ENCODE measurements at regions not wholly inside any gene's neighbourhood (a gene's known extent, or its start where the extent isn't known, plus 50 kb on each side); places are given as distances from the start of the nearest gene placed in this dataset.
"Not testable (repeated sequence)": the region's sequence is repeated elsewhere in the genome, so short reads cannot be mapped to it uniquely, and the experiment has no call there.

DNA sequence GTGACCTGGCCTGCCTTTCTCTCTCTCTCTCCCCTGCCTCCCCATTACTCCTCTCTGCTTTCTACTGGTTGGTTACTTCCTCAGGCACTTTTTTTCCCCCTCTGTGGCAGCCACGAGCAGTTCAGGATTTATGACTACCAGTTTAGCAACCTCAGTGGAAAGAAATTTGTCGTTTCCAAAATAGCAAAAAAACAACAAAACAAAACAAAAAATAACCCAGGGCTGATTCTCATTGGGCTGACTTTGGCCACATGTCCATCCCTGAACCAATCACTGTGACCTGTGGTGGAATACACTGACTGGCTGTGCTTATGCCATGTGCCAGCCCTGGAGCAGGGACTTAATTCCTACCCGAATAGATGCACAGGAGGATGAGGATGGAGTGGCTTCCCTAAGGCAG is 137.4 kb downstream of the TFAP2C start:
- no peak for DNase-seq (ENCODE audit: low read depth)

DNA sequence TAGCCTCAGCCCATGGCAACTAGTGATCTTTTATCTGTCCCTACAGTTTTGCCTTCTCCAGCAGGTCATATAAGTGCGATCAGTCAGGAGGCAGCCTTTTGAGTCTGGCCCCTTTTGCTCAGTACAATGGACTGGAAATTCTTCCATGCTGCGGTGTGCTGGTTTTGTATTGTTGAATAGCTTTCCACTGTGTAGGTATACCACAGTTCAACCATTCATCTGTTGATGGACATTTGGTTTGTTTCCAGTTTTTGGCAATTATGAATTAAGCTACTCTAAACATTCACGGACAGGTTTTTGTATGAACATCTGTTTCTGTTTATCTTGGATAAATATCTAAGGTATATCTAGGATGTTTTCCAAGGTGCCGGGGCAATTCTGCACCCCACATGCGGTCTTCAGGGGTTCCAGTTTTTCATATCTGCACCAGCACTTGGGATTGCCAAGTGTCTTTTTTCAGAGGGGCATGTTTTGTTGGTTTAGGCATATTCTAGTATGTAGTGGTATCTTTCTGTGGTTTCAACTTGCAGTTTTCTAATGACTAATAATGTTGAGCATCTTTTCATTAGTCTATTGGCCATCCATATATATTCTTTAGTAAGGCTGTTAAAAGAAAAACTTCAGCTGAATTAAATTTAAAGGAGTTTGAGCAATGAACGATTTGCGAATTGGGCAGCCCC is 141.0 kb downstream of the TFAP2C start:
- DNase-seq (ENCODE audit: low read depth) = no peak

DNA sequence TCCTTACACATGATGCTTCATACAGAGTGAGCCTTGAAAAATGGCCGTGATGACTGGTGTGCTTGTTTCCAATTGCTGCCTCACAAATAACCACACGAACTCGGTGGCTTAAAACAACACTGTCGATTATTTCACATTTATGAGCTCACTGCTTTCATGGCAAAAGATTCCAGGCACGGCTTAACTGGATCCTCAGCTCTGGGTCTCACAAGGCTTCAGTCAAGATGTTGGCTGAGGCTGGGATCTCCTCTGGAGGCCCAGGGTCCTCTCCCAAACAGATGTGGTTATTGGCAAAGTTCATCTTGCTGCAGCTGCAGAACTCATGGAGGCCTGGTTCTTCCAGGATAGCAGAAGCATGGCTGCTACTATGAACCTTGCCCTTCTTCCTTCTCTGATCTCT is 144.6 kb downstream of the TFAP2C start:
- DNase-seq (ENCODE audit: low read depth) = no peak

DNA sequence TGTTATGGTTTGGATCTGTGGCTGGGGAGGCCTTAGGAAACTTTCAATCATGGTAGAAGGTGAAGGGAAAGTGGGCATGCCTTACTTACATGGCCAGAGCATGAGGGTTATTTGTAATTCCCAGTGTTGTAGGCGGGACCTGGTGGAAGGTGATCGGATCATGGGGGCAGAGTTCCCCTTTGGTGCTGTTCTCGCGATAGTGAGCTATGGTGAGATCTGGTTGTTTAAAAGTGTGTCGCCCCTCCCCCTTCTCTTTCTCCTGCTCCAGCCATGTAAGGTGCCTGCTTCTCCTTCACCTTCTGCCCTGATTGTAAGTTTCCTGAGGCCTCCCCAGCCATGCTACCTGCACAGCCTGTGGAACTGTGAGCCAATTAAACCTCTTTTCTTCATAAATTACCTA is 145.8 kb downstream of the TFAP2C start:
- no peak for DNase-seq (ENCODE audit: low read depth)

DNA sequence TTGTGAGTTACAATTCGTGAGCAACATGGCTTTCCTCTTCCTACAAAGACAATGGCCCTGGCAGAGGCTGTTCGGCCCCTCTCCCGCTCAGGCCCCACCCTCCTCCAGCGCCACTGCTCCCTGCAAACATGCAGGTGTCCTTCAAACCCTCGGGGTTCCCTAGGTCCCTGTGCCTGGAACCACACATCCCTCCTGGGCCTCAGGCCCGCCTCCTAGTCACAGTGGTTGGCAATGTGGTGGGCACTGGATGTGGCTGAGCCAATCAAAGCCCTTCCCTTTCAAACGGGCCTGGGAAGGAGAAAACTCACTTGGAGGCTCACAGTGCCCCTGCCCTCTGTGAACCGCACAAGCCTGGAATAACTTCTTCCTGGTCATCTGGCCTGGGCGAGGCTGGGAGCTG is 147.2 kb downstream of the TFAP2C start:
- DNase-seq (ENCODE audit: low read depth) = no peak

DNA sequence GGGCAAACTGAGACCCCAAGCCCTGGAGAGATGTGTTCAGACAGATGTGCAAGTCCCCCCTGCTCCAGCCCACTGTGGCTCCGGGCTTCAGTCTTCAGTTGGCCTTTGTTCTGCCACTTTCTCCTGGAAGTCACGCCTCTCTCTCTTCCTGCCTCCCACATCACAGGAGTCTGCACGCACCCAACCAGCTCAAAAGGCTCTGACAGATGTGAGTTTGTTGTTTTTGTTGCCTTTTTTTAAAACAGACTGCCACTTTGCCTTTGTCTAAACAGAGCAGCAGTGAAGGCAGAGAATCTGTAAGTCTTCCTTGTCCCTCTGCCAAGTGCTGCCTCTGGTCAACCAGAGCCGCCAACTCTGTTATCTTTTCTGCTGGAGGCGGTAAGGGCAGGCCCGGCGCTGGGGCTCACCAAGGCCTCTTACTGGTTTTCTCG is 149.7 kb downstream of the TFAP2C start:
- no peak for DNase-seq (ENCODE audit: low read depth)

DNA sequence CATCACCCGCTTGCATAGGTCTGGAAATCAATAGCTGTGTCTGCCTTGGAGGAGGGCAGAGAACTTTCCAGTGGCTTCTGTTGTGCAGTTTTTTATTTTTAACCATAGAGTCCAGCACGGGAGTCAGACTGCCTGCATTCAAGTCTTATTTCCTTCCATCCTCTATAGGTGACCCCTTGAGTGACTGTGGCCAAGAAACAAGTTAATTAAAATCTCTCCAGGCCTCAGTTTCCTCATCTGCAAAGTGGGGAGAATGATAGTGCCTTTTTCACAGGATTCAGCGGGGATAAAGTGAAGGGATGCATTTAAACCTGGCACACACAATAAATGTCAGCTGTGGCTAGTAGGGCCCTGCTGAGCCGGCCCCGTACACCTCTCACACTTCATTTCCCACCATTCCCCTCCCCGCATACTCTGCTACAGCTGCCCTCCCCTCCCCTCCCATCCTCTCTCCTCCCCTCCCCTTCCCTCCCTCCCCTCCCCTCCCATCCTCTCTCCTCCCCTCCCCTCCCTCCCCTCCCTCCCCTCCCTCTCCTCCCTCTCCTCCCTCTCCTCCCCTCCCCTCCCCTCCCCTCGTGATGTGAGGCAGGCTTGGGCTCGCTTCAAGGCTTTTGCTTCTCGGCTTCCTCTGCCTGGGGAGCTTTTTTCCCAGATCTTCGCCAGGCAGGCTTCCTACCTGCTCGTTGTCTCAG is 150.5 kb downstream of the TFAP2C start:
- no peak for DNase-seq (ENCODE audit: low read depth)

DNA sequence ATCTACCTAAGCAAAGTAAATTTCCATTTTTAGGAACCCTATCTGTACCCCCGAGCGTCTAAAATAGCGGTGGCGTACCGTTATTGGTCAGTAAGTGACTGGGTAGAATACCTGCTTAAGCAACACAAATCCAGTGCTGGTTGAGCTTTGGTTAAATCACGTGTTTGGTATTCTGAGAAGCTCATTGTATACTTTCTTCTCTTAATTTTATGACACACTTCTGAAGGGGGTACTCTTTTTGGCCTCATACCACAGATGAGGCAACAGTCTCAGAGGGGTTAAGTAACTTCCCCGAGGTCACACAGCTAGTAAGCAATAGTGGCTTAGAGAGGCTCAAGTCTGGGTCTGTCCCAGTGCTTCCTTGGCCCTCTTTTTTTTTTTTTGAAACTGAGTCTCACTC is 151.2 kb downstream of the TFAP2C start:
- DNase-seq (ENCODE audit: low read depth) = no peak

DNA sequence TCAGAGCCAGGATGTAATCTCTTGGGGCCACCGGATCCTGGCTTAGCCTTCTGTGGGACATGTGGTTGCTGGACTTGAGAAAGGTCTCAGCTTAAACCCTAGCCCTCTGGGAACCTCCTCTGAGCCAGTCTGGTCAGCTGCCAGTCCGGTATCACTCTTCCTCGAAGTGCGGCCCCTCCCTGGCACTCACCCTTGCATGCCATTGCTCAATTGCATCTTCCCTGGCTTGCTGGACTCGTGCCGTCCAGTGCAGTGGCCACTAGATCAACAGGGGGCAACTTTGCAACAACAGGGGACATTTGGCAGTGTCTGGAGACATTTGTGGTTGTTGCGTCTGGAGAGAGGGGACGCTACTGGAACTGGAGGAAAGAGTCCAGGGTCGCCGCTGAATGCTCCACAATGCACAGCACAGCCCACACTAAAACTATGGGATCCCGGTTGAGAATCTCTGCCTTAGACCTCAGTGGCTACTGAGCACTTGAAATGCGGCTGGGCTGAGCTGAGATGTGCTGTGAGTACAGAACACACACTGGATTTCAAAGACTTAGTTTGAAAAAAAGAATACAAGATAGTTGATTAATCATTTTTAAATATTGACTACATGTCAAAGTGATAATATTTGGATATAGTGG is 152.1 kb downstream of the TFAP2C start:
- DNase-seq (ENCODE audit: low read depth) = no peak

DNA sequence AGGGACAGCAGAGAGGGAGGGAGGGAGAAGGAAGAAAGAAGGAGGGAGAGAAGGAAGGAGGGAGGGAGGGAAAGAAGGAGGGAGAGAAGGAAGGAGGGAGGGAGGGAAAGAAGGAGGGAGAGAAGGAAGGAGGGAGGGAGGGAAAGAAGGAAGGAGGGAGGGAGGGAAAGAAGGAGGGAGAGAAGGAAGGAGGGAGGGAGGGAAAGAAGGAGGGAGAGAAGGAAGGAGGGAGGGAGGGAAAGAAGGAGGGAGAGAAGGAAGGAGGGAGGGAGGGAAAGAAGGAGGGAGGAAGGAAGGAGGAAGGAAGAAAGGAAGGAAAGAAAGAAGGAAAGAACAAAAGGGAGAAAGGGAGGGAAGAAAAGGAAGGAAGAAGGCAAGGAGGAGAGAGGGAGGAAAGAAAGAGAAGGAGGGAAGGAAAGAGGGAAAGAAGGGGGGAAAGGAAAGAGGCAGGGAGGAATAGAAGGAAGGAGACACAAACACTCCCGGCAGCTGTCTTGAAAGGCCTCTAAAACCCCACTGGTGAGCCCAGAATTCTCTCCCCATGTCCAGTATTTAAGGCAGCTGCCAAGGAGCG is 153.0 kb downstream of the TFAP2C start:
- DNase-seq (ENCODE audit: low read depth) = not testable (repeated sequence)

DNA sequence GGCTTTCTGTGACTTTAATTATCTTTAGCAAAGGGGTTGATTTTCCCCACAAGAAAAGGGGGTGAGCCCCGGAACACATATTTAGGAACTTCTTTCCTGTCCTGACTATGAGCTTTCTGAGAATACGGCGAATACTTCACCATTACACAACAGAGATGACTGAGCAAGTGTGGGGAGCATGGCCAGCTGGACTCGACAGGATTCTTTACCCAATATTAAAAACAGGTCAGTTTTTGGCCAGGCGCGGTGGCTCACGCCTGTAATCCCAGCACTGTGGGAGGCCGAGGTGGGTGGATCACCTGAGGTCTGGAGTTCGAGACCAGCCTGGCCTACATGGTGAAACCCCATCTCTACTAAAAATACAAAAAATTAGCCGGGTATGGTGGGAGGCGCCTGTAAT is 153.7 kb downstream of the TFAP2C start:
- not testable (repeated sequence) for DNase-seq (ENCODE audit: low read depth)

DNA sequence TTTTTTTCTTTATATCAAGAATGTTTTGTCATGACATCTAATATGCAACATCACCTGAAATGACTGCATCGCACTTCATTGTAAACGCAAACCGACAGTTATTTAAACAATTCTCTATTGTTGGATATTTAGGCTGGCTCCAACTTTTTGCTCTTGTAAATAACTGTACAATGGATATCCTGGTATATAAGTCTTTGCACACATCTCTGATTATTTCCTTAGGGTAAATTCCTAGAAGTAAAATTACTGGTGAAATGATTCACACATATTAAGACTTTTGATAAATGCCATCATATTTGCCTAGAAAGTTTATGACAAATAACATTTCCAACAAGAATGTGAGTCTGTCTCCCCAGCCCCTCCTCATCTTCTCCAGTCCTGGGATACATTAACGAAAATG is 154.7 kb downstream of the TFAP2C start:
- no peak for DNase-seq (ENCODE audit: low read depth)

DNA sequence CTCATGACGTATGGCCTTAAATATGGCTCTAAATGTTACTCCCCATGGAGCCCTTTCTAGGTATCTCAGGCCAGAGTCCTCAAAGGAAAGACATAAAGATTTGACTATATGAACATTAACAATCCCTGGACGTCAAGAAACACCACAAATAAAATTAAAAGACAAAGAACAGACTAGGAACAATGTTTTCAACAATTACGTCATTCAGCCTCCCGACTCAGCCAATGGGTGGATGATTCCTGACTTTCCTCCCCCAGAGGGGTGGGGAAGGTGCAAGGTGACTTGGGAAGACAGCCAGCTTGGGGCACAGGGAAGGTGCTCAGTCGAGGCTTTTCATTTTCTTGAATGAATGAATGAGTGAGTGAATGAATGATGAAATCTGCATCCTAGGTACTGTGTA is 157.4 kb downstream of the TFAP2C start:
- no peak for DNase-seq (ENCODE audit: low read depth)

DNA sequence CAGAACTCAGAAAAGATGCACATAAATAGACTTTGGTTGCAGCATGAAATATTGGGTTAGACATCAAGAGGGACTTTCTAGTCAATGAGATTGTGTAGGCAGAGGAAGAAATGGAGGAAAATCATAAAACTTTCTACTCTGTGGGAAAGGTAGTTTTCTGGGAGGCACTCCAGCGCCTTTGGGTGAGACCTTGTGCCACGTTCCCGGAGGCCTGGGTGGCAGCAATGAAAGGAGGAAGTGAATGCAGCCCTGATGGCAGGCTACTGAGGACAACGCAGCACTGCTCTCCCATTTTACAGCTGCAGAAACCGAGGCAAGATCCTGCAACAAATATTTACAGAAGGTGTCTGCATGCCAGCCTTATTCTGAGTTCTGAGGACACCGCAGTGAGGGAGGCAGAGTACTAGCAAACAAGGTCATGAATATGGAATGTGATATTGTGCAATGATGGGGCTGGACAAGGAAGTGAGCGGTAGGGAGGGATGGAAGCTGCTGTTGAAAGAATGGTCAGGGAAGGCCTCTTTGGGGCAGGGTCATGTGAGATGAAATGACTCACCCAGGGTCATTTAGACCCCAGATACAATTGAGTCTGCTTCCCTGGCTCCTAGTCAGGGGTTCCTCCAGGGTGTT is 159.1 kb downstream of the TFAP2C start:
- peak; percentile 92 for DNase-seq (ENCODE audit: low read depth)

DNA sequence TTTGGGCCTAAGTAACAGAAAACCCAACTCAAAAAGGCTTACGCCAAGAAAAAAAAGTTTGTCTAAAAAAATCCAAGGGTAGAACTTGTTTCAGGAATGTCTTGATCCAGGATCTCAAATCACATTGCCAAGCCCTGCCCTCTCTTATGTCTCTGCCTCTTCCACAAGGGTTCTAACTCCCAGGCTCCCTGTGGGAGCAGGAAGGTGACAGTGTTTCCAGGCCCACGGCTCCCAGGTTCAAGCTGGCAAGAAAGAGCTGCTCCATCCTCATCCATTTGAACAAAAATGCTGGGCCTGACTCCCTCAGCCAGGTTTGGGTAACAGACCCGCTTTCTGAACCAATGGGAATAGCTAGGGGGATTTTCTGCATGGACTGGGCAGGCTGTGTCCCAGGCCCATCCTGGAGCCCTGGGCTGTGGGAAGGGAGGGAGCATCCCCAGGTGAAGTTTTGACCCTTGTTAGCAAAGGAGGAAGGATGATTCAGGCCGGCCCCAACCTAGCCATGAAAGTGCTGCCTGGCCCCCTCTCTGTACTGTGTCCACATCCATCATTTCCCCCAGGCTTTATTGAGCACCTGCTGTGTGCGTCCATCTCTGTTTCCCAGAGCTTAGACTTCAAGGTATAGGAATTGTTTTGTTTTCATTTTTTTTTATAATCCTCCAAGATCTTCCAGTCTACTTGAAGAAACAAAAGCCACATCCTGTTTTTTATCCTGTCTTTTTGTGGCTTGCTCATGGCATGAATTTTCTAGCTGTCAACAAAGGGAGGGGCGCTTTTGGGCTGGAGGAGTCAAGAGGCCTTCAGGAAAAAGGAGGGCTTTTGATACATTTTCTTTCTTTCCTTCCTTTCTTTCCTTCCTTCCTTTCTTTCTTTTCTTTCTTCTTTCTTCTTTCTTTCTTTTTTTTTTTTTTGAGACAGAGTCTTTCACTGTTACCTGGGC is 159.8 kb downstream of the TFAP2C start:
- DNase-seq (ENCODE audit: low read depth) = peak; percentile 55

DNA sequence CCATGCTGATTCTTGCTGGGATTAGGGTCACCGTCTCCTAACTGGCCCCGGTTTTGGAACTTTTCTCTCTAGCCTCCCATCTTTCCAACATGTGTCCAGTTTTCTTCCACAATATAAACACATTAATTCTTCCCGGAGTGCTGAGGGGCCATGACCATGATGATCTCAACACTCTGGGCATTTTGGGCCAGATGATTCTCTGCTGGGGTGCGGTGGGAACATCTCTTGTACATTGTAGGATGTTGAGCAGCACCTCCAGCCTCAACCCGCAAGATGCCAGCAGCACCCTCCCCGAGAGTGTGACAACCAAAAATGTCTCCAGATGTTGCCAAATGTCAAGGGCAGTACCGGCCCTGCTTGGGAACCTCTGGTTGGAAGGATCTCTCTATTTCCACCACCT is 164.8 kb downstream of the TFAP2C start:
- DNase-seq (ENCODE audit: low read depth) = no peak

DNA sequence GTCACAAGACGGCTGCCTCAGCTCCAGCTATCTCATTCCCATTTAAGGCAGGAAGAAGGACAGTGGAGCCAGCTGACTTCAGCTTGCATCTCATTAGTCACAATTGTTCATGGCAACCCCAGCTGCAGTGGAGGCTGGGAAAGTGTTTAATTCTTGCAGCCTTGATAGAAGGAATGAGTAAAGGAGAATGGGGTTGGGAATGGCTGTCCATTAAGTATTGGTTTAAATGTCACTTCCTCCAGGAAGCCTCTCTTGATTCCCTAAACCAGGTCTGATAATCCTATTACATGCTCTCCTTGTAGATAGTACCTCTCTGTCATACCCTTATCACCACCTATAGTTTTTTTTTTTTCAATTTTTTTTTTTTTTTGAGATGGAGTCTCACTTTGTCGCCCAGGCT is 166.4 kb downstream of the TFAP2C start:
- DNase-seq (ENCODE audit: low read depth) = no peak

DNA sequence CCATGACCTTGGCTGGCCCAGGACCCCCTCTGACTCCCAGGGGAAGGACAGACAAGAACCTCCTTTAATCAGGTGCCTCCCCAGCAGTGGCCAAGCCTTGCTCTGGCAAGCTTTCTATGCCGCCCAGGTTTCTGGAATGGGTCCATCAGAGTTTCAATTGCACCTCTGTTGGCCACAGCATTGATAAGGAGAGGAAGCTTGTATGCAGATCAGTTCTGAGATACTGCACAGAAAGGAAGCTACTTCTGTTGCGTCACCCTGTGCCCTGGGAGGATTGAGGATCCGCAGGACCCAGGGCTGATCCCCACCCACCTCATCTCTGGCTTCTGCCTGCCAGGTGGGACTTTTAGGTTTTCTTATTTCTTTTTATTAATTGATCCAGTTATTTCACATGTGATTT is 167.2 kb downstream of the TFAP2C start:
- DNase-seq (ENCODE audit: low read depth) = no peak

DNA sequence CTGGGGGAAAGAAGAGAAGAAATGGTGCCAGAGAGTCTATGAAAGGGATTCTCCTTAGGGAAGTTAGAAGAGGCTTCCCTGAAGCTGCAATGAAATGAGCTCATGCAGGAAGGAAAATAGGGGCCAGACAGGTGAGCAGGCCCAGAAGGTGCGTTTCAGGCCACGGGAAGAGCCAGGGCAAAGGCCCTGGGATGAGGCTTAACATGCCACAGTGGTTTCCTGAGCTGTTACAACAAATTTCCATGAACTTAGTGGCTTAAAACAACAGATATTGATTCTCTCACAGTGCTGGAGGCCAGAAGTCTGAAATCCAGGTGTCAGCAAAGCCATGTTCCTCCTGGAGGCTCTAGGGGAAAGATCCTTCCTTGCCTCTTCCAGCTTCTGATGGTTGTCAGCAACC is 167.9 kb downstream of the TFAP2C start:
- DNase-seq (ENCODE audit: low read depth) = no peak

DNA sequence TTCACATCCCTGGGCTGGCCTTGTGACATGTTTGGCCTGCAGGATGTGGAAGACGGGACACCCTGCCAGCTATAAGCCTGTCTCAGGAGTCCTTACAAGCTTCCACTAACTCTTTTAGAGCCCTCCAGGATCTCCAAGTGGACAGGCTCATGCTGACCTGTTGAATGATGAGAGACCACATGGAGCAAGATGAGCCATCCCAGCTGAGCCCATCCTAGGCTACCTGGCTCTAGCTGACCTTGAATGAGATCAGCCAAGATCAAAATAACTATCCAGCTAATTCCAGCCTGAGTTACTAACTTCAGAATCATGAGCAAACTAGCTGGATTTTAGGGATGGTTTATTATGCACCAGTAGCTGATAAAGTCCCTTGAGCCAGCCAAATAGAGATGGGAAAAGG is 169.5 kb downstream of the TFAP2C start:
- no peak for DNase-seq (ENCODE audit: low read depth)

DNA sequence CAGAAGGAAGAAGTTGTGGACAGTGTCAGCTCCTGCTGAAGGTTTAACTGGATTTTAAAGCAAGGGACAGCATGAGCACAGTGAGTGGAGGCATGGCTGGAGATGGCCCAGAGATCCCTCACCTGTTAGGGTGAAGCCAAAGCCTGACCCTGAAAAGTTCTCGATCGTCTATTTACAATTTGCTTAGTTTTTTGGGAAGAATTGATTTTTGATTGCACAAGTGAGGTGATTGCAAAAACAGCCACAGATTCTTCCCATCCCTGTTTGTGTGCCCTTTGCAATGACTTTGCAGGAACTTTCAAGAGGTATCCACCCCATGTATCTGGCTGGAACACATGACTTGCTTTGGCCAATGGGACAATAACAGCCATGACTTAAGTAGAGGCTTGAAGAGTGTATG is 170.1 kb downstream of the TFAP2C start:
- DNase-seq (ENCODE audit: low read depth) = no peak

DNA sequence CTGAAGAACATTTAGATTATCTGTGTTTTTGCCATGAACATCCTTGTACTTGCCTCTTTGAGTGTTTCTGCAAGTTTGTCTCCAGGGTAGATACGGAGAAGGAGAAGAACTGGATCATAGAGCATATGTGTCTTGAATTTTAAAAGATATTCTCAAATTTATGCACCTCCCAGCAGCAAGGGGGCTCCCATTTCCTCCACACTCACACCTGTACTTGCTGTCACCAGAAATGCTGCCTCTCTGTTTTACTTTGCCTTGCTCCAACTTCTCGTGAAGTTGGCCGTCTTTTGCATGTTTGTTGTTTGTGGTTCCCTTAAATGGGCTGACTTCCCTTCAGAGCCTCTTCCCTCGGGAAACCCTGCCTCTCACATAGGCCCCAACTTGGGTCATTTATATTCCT is 171.0 kb downstream of the TFAP2C start:
- no peak for DNase-seq (ENCODE audit: low read depth)

All from GM04504 (cell line).